Cardiac muscle cell (in vitro differentiated cells and primary cell): ENCODE measurements at regions not wholly inside any gene's neighbourhood (a gene's known extent, or its start where the extent isn't known, plus 50 kb on each side); places are given as distances from the start of the nearest gene placed in this dataset.

Experiments used
- DNase-seq, 2 donors: peaks; one replicate each; pipeline versions ENCODE4 v3.0.0 to v3.0.0-alpha.2; 2010 to 2017; ENCODE audit warnings: low read depth in 1 of 2, low spot score in 1 of 2
- H3K27ac ChIP-seq: fragments of 200-600 bp; sonication (generic); 2 replicates; pipeline ENCODE4 v1.5.1; 2016
- H3K27me3 ChIP-seq: fragments of 200-600 bp; sonication (generic); 2 replicates; pipeline ENCODE4 v1.6.0; 2016; ENCODE audit warnings: control low read depth
- H3K36me3 ChIP-seq: fragments of 200-600 bp; sonication (generic); 2 replicates; pipeline ENCODE4 v1.5.1; 2016; ENCODE audit warnings: control low read depth
- H3K4me1 ChIP-seq: fragments of 200-600 bp; sonication (generic); 2 replicates; pipeline ENCODE4 v1.8.1; 2017; ENCODE audit warnings: low read depth, mild to moderate bottlenecking, mixed run types
- H3K4me3 ChIP-seq: fragments of 200-600 bp; sonication (generic); 2 replicates; pipeline ENCODE4 v1.5.1; 2016; ENCODE audit warnings: mild to moderate bottlenecking
- H3K9me3 ChIP-seq: fragments of 200-600 bp; sonication (generic); 2 replicates; pipeline ENCODE4 v1.5.1; 2017; ENCODE audit warnings: low read depth, mild to moderate bottlenecking, control low read depth
- TF ChIP-seq, protein P1 (sequence below): IDR thresholded peaks from 2 replicates; pipeline ENCODE4 v1.5.1; 2012; ENCODE audit warnings: low read depth, mild to moderate bottlenecking, low read length

GRCh38 chr1:218891577-218891976, 282.1 kb upstream of the LYPLAL1 start:
- no peak for DNase-seq
- TF ChIP-seq, protein P1, sequence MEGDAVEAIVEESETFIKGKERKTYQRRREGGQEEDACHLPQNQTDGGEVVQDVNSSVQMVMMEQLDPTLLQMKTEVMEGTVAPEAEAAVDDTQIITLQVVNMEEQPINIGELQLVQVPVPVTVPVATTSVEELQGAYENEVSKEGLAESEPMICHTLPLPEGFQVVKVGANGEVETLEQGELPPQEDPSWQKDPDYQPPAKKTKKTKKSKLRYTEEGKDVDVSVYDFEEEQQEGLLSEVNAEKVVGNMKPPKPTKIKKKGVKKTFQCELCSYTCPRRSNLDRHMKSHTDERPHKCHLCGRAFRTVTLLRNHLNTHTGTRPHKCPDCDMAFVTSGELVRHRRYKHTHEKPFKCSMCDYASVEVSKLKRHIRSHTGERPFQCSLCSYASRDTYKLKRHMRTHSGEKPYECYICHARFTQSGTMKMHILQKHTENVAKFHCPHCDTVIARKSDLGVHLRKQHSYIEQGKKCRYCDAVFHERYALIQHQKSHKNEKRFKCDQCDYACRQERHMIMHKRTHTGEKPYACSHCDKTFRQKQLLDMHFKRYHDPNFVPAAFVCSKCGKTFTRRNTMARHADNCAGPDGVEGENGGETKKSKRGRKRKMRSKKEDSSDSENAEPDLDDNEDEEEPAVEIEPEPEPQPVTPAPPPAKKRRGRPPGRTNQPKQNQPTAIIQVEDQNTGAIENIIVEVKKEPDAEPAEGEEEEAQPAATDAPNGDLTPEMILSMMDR: no peak
- no peak overlapping the region for H3K4me3 ChIP-seq

DNA sequence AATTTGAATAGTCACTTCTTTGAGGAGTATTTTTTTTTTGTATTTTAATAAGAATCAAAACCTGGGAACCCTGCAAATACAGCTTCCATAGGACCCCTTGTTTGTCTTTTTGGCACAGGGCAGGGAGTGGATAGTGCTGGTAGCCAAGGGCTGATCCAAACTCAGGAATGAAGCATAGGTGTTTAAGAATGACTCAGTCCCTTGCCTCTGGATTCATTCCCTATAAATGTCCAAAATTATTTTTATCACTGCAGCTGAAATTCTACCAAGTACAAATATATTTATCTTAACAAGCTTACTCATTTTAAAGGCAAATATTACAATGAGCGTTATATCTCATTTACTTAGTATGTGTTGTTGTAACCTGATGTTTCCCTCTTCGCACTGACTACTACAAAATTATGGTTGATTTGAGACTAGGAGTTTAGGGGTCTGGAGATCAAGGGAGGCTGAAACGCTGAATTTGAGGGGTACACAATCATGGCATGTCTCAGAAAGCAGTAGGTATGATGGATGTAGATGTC, 278.6 kb upstream of the LYPLAL1 start:
- TF ChIP-seq, protein P1: no peak
- no peaks in the 10 kb centered on the region for H3K36me3 ChIP-seq
- no peak overlapping the region for H3K27ac ChIP-seq
- no peak for DNase-seq
- H3K4me1 ChIP-seq: no peaks in the 10 kb centered on the region
- no peaks in the 10 kb centered on the region for H3K9me3 ChIP-seq
- no peak overlapping the region for H3K4me3 ChIP-seq
- H3K27me3 ChIP-seq: no peaks in the 10 kb centered on the region

More at GRCh38 chr1:218891577-218891976, 282.1 kb upstream of the LYPLAL1 start:
- H3K27me3 ChIP-seq: no peaks in the 10 kb centered on the region
- no peaks in the 10 kb centered on the region for H3K4me1 ChIP-seq
- H3K9me3 ChIP-seq: no peaks in the 10 kb centered on the region
- no peaks in the 10 kb centered on the region for H3K36me3 ChIP-seq
- H3K27ac ChIP-seq: no peak overlapping the region

DNA sequence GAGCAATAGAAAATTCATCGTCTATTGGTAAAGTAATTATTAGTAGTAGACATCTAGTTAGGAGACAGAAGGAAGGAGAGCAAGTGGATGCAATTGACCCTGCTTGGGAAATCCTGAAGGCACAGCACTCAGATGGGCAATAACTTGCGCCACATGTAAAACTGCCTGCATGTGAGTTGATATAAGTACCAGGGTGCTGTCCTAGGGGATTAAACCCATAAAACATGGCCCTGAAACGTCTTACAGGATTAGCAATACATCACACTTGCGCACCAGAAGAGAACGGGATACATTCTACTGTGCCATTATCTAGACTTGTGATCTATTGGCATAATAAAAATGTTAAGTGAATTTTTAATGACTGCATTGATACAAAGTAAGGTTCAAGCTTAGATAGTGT, 277.5 kb upstream of the LYPLAL1 start:
- TF ChIP-seq, protein P1: no peak
- Histone ChIP-seq H3K4me3 (no peak overlapping the region), H3K9me3 (no peaks in the 10 kb centered on the region), H3K27me3 (no peaks in the 10 kb centered on the region), H3K4me1 (no peaks in the 10 kb centered on the region), H3K36me3 (no peaks in the 10 kb centered on the region), H3K27ac (no peak overlapping the region)
- DNase-seq: no peak

GRCh38 chr1:218898921-218899320, 274.8 kb upstream of the LYPLAL1 start:
- Histone ChIP-seq H3K4me3 (no peak overlapping the region), H3K27me3 (no peaks in the 10 kb centered on the region), H3K4me1 (no peaks in the 10 kb centered on the region), H3K27ac (no peak overlapping the region), H3K9me3 (no peaks in the 10 kb centered on the region), H3K36me3 (no peaks in the 10 kb centered on the region)
- TF ChIP-seq, protein P1: no peak
- no peak for DNase-seq

DNA sequence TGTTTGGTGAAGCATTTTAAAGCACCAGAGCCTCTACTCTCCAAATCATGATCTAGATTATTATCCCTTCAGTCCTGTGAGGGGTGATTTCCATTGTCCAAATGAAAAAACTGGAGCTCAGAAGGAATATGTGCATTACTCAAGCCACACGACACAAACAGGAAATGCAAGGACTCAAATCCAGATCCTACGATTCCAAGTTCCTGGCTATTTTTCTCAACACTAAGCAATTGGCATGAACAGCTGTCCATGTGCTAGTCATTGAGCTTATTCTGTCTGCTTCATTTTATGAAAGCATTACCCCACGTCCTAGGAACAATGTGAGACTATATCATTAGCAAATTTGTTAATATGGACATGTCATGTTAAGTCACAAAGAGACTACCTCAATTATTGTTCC, 273.1 kb upstream of the LYPLAL1 start:
- TF ChIP-seq, protein P1: no peak
- H3K36me3 ChIP-seq: no peaks in the 10 kb centered on the region
- peak in 1 of 2 donors; percentile 2 for DNase-seq
- H3K9me3 ChIP-seq: no peaks in the 10 kb centered on the region
- H3K27me3 ChIP-seq: no peaks in the 10 kb centered on the region
- no peak overlapping the region for H3K27ac ChIP-seq
- no peak overlapping the region for H3K4me3 ChIP-seq
- H3K4me1 ChIP-seq: no peaks in the 10 kb centered on the region

DNA sequence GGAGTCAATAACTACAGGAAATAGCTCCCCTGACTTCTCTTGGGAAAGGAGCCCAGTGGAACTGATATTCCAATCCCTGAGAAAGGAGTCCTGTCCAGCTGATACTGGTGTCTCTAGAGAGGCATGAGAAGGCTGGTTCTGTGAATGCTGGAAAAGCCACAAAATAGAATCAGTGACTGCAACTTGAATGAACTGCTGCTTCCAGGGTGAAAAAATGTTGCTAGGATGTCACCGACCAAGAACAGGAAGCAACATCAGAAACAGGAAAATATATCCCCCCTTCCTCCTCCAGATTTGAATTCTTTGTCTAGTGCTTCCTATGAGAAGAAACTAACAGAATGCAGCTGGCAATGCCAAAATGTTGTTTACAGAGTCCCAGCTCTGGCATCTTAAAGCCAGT, 269.3 kb upstream of the LYPLAL1 start:
- no peaks in the 10 kb centered on the region for H3K36me3 ChIP-seq
- no peak overlapping the region for H3K27ac ChIP-seq
- TF ChIP-seq, protein P1: no peak
- H3K4me1 ChIP-seq: no peaks in the 10 kb centered on the region
- peak in 1 of 2 donors; percentile 47 for DNase-seq
- H3K27me3 ChIP-seq: no peaks in the 10 kb centered on the region
- no peak overlapping the region for H3K4me3 ChIP-seq
- no peaks in the 10 kb centered on the region for H3K9me3 ChIP-seq
